ENCODE measurements at regions not wholly inside any gene's neighbourhood (a gene's known extent, or its start where the extent isn't known, plus 50 kb on each side); places are given as distances from the start of the nearest gene placed in this dataset.
"Not testable (repeated sequence)": the region's sequence is repeated elsewhere in the genome, so short reads cannot be mapped to it uniquely, and the experiment has no call there.

DNA sequence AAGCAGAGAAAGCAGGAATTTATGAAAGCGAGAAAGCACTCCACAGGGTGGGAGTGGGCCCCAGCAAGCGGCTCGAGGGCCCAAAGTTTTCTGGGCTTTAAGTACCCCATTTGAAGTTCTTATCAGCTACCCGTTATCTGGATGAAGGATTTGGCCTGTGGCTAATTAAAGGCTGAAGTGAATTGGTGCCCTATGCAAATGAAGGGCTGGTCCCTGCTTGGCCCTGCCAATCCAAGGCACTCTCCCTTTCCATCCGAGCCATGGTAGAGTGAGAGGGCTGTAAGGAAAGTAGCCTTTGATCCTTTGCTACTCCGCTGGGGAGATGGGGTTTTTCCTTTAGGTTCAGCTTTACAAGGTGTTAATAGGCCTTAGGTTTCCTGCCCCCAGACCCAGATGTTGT, 469.3 kb upstream of the CFAP20DC start:
- H3K27ac Mint-ChIP-seq = no peak overlapping the region
- H3K4me3 Mint-ChIP-seq = no peak overlapping the region
- no peaks in the 10 kb centered on the region for H3K9me3 Mint-ChIP-seq
- H3K27me3 Mint-ChIP-seq = no peaks in the 10 kb centered on the region
- peaks cover 7% of the 10 kb centered on the region for H3K4me1 Mint-ChIP-seq
- H3K36me3 Mint-ChIP-seq = no peaks in the 10 kb centered on the region
- no peak for DNase-seq

GRCh38 chr3:59518283-59519055, 468.6 kb upstream of the CFAP20DC start:
- DNase-seq = no peak
- Mint-ChIP-seq H3K27me3 (no peaks in the 10 kb centered on the region), H3K36me3 (no peaks in the 10 kb centered on the region), H3K4me1 (peaks cover 7% of the 10 kb centered on the region), H3K4me3 (no peak overlapping the region), H3K9me3 (no peaks in the 10 kb centered on the region), H3K27ac (no peak overlapping the region)

DNA sequence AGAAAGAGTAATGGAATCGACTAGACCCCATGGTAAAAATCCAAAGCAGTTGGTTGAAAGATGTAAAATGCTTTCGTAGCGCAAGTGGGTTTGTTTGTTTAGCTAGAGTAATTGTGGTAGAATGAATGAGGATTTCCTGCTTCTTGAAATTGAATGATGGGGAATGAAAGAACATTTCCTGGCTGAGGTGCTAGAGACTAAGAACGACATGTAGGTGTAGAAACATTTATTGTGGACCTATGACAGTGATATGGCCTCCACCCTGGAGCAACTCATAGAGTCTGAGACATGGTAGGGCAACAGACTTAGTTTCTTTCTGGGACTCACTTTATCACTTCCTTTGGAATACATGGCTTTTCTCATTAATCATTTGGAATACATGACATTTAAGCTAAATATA, 467.6 kb upstream of the CFAP20DC start:
- no peak overlapping the region for H3K27ac Mint-ChIP-seq
- H3K27me3 Mint-ChIP-seq = no peaks in the 10 kb centered on the region
- H3K4me3 Mint-ChIP-seq = no peak overlapping the region
- DNase-seq = no peak
- H3K9me3 Mint-ChIP-seq = no peaks in the 10 kb centered on the region
- H3K4me1 Mint-ChIP-seq = peaks cover 12% of the 10 kb centered on the region
- no peaks in the 10 kb centered on the region for H3K36me3 Mint-ChIP-seq

DNA sequence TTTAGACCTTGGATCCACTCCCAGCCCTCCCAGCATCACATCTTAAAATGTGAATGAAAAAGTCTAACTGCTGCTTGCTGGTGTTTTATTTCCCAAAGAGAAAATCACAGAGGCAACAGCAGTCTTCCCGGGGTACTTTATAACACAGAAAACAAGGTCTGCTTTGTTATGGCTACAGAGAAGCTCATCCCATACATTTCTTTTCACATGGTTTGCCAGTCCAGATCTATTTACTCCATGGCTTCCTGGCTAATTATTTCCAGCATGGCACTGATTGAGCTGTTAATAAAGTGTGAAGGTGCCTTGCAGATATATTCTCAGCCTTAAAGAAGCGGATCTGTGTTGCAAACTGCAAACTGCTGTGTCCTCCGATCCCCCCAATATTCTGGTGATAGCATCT, 466.1 kb upstream of the CFAP20DC start:
- DNase-seq = no peak
- no peaks in the 10 kb centered on the region for H3K36me3 Mint-ChIP-seq
- no peak overlapping the region for H3K4me3 Mint-ChIP-seq
- H3K27me3 Mint-ChIP-seq = no peaks in the 10 kb centered on the region
- H3K9me3 Mint-ChIP-seq = no peaks in the 10 kb centered on the region
- peaks cover 17% of the 10 kb centered on the region for H3K4me1 Mint-ChIP-seq
- H3K27ac Mint-ChIP-seq = no peak overlapping the region

DNA sequence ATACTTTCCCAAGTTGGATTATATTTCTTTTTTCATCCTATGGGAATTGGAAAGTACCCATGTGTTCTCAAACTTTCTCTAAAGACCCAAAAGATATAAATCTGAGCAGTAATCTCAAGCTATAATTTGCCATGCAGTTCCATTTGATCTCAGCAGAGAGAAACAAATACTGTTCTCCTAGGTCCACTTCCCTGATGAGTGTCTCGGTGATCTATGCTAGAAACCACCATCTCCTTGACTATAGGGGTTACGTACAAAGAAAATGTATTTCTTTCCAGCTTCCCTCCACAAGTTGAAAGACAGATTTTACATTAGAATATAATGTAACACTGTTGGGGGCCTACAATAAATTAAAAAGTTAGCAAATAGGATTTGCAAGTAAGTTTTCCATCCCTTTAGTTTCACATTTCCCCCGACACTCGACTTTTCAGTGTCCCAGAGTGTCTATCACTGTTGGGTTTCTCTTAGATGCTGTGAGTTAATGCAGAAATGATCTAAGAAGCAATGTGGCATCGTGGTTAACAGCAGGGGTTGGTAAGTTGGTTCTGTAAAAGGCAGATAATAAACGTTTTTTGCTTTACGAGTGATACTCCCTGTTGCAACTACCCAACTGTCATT, 465.1 kb upstream of the CFAP20DC start:
- Mint-ChIP-seq H3K27ac (no peak overlapping the region), H3K4me3 (no peak overlapping the region), H3K27me3 (no peaks in the 10 kb centered on the region), H3K4me1 (peaks cover 17% of the 10 kb centered on the region), H3K36me3 (no peaks in the 10 kb centered on the region), H3K9me3 (no peaks in the 10 kb centered on the region)
- DNase-seq = no peak

- DNase-seq = no peak
- Mint-ChIP-seq H3K27me3 (no peaks in the 10 kb centered on the region), H3K4me1 (peaks cover 17% of the 10 kb centered on the region), H3K36me3 (no peaks in the 10 kb centered on the region), H3K27ac (no peak overlapping the region), H3K9me3 (no peaks in the 10 kb centered on the region), H3K4me3 (no peak overlapping the region)
Measured at GRCh38 chr3:59513570-59513969, 463.7 kb upstream of the CFAP20DC start.

DNA sequence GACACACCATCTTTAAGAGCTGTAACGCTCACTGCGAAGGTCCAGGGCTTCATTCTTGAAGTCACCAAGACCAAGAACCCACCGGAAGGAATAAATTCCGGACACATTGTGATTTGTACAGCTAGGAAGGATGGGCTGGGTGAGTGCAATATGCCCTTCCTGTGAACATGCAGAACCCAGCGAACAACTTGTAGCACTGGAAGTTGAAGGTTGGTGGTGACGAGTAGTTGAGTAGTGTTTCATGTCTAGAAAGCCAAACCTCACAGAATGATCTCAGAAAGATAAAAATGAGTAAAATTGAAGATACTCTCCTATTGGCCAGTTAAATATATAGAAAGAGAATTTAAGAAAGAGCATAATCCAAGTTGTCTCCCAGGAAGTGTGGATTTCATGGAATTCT, 462.2 kb upstream of the CFAP20DC start:
- no peak for DNase-seq
- Mint-ChIP-seq H3K4me1 (peaks cover 13% of the 10 kb centered on the region), H3K36me3 (no peaks in the 10 kb centered on the region), H3K4me3 (no peak overlapping the region), H3K27ac (no peak overlapping the region), H3K27me3 (no peaks in the 10 kb centered on the region), H3K9me3 (no peaks in the 10 kb centered on the region)

GRCh38 chr3:59510576-59510975, 460.8 kb upstream of the CFAP20DC start:
- H3K4me3 Mint-ChIP-seq = no peak overlapping the region
- DNase-seq = no peak
- no peak overlapping the region for H3K27ac Mint-ChIP-seq
- H3K27me3 Mint-ChIP-seq = no peaks in the 10 kb centered on the region
- H3K36me3 Mint-ChIP-seq = no peaks in the 10 kb centered on the region
- no peaks in the 10 kb centered on the region for H3K9me3 Mint-ChIP-seq
- H3K4me1 Mint-ChIP-seq = peaks cover 13% of the 10 kb centered on the region

GRCh38 chr3:59508273-59508672, 458.4 kb upstream of the CFAP20DC start:
- Mint-ChIP-seq H3K27me3 (no peaks in the 10 kb centered on the region), H3K4me1 (peaks cover 10% of the 10 kb centered on the region), H3K9me3 (peaks cover 2% of the 10 kb centered on the region), H3K4me3 (no peak overlapping the region), H3K36me3 (peaks cover 3% of the 10 kb centered on the region), H3K27ac (no peak overlapping the region)
- no peak for DNase-seq

GRCh38 chr3:59506191-59506590, 456.4 kb upstream of the CFAP20DC start:
- no peak for DNase-seq
- Mint-ChIP-seq H3K4me3 (no peak overlapping the region), H3K4me1 (no peaks in the 10 kb centered on the region), H3K27me3 (no peaks in the 10 kb centered on the region), H3K27ac (no peak overlapping the region), H3K9me3 (peaks cover 3% of the 10 kb centered on the region), H3K36me3 (peaks cover 3% of the 10 kb centered on the region)

DNA sequence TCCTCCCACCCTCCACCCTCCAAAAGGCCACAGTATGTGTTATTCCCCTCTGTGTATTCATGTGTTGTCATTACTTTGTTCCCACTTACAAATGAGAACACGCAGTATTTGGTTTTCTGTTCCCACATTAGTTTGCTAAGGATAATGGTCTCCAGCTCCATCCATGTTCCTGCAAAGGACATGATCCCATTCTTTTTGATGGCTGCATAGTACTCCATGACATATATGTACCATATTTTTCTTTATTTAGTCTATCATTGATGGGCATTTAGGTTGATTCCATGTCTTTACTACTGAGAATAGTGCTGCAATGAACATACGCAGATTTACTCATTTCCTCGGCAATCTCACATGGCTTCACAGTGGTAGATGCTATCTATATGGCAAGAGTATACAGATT, 453.6 kb upstream of the CFAP20DC start:
- DNase-seq = no peak
- H3K9me3 Mint-ChIP-seq = peaks cover 3% of the 10 kb centered on the region
- H3K27me3 Mint-ChIP-seq = peaks cover 3% of the 10 kb centered on the region
- no peak overlapping the region for H3K4me3 Mint-ChIP-seq
- H3K4me1 Mint-ChIP-seq = no peaks in the 10 kb centered on the region
- no peak overlapping the region for H3K27ac Mint-ChIP-seq
- H3K36me3 Mint-ChIP-seq = peaks cover 3% of the 10 kb centered on the region

GRCh38 chr3:59502806-59503205, 453.0 kb upstream of the CFAP20DC start:
- Mint-ChIP-seq H3K27me3 (peaks cover 3% of the 10 kb centered on the region), H3K36me3 (peaks cover 3% of the 10 kb centered on the region), H3K27ac (no peak overlapping the region), H3K4me3 (no peak overlapping the region), H3K9me3 (peaks cover 3% of the 10 kb centered on the region), H3K4me1 (no peaks in the 10 kb centered on the region)
- peak; percentile 22 for DNase-seq

DNA sequence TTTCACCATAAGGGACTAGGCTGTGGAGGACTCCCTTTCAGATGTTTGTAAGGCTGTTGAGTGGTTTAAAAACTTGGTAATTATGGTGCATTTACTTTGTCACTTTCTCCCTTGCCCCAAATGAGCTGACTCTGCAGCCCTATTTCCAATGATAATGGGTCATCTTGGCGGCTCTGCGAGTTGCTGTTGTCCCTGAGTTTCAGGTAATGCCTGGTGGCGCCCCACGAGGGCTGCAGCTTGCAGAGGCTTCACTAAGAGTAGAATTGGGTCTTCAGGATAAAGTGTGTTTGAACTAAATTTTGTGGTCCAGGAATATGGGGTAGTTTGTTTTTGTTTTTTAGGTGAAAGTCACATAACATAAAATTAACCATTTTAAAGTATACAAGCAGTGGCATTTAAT, 450.1 kb upstream of the CFAP20DC start:
- Mint-ChIP-seq H3K36me3 (peaks cover 3% of the 10 kb centered on the region), H3K27me3 (peaks cover 3% of the 10 kb centered on the region), H3K4me1 (peaks cover 3% of the 10 kb centered on the region), H3K27ac (no peak overlapping the region), H3K9me3 (peaks cover 3% of the 10 kb centered on the region), H3K4me3 (no peak overlapping the region)
- DNase-seq = no peak

GRCh38 chr3:59499000-59499399, 449.2 kb upstream of the CFAP20DC start:
- Mint-ChIP-seq H3K9me3 (peaks cover 3% of the 10 kb centered on the region), H3K4me1 (peaks cover 3% of the 10 kb centered on the region), H3K27me3 (peaks cover 3% of the 10 kb centered on the region), H3K36me3 (peaks cover 3% of the 10 kb centered on the region), H3K27ac (peak overlapping the region; percentile 64), H3K4me3 (no peak overlapping the region)
- no peak for DNase-seq

DNA sequence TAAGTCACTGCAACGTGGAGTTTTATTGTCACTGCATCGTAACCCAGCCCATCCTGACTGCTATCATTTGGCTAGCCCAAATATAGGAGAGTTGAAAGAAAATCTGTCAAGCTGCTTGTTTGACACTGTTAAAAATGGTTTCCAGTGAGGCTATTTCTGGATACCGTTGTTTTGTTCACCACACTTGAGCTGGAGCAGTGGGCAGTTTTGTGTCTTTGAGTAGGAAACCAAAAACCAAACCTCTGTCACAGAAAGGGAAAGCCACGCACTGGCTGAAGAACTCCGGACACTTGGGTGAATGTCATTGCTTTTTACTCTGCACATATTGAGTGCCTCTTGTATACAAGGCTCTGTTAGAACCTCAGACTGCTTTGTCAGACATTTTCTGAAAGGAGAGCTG, 446.4 kb upstream of the CFAP20DC start:
- Mint-ChIP-seq H3K4me1 (peaks cover 3% of the 10 kb centered on the region), H3K27me3 (peaks cover 3% of the 10 kb centered on the region), H3K27ac (no peak overlapping the region), H3K36me3 (no peaks in the 10 kb centered on the region), H3K9me3 (peaks cover 2% of the 10 kb centered on the region), H3K4me3 (no peak overlapping the region)
- no peak for DNase-seq

DNA sequence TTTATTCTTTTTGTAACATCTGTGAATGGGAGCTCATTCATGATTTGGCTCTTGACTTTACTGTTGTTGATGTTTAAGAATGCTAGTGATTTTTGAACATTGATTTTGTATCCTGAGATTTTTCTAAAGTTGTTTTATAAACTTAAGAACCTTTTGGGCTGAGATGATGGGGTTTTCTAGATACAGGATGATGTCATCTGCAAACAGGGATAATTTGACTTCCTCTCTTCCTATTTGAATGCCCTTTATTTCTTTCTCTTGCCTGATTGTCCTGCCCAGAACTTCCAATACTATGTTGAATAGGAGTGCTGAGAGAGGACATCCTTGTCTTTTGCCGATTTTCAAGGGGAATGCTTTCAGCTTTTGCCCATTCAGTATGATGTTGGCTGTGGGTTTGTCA, 445.1 kb upstream of the CFAP20DC start:
- H3K27me3 Mint-ChIP-seq, DNase-seq, H3K4me1 Mint-ChIP-seq, H3K27ac Mint-ChIP-seq, H3K36me3 Mint-ChIP-seq, H3K9me3 Mint-ChIP-seq, H3K4me3 Mint-ChIP-seq: not testable (repeated sequence)

All from activated naive CD8-positive, alpha-beta T cell treated with anti-CD3 and anti-CD28 coated beads for 36 hours (primary cell).